Fibroblast of pulmonary artery (primary cell): ENCODE measurements at regions not wholly inside any gene's neighbourhood (a gene's known extent, or its start where the extent isn't known, plus 50 kb on each side); places are given as distances from the start of the nearest gene placed in this dataset.

Experiments
- DNase-seq: peaks from one replicate; pipeline ENCODE4 v3.0.0-alpha.2; 2010; ENCODE audit warnings: low read depth
- H3K4me3 ChIP-seq: replicated peaks from 2 replicates; pipeline ENCODE4 v1.5.1; 2011; ENCODE audit warnings: low read depth, mild to moderate bottlenecking, control low read depth, low read length, moderate library complexity
- TF ChIP-seq, protein P1 (sequence below): IDR thresholded peaks from 2 replicates; pipeline ENCODE4 v1.5.1; 2011; ENCODE audit warnings: mild to moderate bottlenecking, control low read depth, low read length, inconsistent platforms; ENCODE audit errors: missing control alignments

DNA sequence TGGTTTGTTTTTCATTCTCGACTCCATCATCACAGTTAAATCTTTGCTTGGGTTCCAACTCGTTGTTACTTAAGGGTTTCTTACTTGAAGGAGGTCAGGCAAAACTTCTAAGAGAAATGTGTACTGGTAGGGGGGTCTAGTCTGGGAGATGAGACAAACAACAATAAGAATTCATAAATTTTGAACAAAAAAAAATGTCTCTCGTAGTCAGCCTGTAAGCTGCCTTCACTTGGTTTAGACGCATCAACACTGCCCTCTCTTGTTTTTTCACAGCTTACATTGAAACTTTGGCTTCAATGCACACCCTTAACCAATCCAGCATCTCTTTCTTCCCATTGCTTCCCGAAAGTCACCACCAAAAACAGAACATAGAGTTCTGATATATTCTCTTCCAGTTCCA is 576.4 kb upstream of the PIK3C3 start:
- TF ChIP-seq, protein P1, sequence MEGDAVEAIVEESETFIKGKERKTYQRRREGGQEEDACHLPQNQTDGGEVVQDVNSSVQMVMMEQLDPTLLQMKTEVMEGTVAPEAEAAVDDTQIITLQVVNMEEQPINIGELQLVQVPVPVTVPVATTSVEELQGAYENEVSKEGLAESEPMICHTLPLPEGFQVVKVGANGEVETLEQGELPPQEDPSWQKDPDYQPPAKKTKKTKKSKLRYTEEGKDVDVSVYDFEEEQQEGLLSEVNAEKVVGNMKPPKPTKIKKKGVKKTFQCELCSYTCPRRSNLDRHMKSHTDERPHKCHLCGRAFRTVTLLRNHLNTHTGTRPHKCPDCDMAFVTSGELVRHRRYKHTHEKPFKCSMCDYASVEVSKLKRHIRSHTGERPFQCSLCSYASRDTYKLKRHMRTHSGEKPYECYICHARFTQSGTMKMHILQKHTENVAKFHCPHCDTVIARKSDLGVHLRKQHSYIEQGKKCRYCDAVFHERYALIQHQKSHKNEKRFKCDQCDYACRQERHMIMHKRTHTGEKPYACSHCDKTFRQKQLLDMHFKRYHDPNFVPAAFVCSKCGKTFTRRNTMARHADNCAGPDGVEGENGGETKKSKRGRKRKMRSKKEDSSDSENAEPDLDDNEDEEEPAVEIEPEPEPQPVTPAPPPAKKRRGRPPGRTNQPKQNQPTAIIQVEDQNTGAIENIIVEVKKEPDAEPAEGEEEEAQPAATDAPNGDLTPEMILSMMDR: peak; percentile 62
- peak; percentile 88 for DNase-seq
- no peak overlapping the region for H3K4me3 ChIP-seq

DNA sequence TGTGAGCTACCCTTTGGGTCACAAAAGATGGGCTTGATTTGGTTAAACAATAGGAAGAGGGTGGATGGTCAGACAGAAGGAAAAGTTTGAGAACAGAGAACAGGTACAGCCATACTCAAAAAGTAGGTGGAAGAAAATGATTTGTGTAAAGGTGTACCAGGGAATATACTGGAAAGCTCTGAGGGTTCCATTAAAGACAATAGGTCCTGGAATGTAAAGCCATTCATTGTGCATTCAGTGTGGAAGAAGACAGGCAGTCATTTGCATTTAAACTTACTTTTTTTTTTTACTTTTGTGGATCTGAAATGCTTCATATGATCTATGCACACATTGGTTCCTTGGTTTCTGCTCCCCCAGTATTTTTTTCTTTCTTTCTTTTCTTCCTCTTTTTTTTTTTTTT is 581.4 kb upstream of the PIK3C3 start:
- TF ChIP-seq, protein P1: no peak
- H3K4me3 ChIP-seq: no peak overlapping the region
- DNase-seq: no peak

DNA sequence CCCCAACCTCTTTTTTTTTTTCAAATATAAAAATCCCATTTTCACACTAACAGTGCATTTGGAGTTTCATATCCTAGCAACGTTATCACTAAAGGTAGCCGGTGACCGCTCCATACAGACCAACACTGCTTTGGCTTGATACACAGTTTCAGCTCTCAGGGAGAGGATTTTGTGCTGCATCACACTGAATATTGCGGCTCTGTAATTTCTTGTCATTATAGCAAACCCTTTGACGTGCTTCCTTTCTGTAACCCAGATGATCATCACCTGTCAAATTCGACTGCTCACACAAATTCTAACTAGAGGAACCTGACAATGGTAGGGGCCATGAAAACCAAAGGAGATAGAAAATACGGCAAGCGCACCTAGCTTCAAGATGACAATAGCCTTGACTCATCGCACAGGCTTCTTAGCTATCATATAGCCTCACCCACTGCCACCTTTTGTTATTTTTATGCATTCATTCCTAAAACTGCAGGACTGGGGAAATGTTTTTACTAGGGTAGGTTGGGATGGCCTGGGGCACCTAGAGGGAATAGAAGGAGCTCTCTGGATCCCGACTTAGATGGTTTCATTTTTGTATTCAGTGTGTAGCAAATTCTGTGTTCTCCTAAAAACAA is 582.9 kb upstream of the PIK3C3 start:
- no peak for DNase-seq
- TF ChIP-seq, protein P1: no peak
- no peak overlapping the region for H3K4me3 ChIP-seq

DNA sequence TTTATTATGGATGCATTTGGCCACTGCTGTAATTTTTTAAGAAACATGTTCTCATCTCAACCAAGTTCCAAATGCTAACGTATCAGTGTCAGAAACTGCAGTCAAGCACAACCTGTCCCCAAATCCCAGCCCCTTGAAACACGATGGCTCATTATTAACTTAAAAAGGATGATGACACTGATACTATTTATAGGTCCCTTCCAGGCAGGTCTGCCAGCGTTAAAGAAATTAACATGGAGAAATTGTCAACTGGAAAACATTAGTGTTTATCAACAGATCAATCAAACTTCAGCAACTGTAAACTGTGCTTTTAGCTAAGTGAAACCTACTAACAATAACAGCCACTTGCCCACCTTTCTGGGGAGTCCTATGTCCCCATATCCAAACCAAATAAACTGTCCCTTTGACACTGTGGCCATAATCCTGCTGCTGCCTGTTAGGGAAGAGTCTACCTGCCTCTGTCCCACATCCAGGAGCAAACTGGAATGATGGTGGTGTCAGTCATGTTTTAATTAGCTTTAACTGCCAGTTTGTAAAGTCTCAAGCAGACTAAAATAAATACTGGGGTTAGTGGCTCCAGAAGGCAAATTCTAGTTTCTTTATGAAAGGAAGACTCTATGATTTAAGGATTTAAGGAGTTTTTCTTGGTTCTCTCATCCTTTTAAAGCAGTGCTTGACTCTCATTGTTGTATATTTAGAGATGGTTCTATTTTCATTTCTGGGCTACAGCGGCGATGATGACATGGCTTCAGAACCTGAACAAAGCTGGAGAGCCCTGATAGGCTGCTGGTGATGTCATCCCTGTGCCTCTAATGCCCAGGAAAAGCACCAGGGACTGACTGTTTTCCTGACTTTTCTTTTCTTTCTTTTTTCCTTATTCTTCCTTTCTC is 583.6 kb upstream of the PIK3C3 start:
- TF ChIP-seq, protein P1: no peak
- H3K4me3 ChIP-seq: no peak overlapping the region
- peak; percentile 39 for DNase-seq

DNA sequence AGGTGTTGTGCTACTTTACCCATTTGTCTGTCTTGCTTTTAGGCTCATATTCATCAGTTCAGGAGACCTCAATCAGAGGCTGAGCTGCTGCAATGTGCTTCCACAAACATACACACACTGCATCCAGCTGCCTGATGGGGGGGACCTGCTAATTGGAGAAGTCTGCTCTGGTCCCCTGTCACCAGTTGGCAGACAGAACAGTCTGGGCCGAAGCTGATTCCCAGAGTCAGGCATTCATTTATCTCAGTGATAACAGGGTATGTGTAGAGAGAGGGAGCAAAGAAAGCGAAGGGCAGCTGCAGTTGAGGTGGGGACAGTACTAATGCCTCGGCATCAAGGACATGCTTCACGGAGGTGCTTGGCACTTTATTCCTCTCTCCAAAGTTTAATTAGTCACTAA is 584.3 kb upstream of the PIK3C3 start:
- no peak for DNase-seq
- TF ChIP-seq, protein P1: no peak
- H3K4me3 ChIP-seq: no peak overlapping the region

DNA sequence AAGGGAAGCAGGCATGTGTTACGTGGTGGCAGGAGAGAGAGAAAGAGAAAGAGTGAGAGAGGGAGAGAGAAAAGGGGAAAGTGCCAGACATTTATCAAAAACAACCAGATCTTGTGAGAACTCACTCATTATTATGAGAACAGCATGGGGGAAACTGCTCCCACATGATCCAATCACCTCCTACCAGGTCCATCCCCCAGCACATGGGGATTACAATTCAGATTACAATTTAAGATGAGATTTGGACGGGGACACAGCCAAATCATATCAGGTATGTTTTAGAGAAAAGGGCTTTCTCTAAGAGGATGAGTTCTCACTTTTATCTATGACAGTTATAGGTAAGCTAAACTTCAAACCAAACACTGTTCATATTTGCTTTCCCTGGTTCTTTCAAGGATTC is 597.3 kb upstream of the PIK3C3 start:
- DNase-seq: no peak
- no peak overlapping the region for H3K4me3 ChIP-seq
- TF ChIP-seq, protein P1: no peak
